ENCODE measurements at regions not wholly inside any gene's neighbourhood (a gene's known extent, or its start where the extent isn't known, plus 50 kb on each side); places are given as distances from the start of the nearest gene placed in this dataset.

DNA sequence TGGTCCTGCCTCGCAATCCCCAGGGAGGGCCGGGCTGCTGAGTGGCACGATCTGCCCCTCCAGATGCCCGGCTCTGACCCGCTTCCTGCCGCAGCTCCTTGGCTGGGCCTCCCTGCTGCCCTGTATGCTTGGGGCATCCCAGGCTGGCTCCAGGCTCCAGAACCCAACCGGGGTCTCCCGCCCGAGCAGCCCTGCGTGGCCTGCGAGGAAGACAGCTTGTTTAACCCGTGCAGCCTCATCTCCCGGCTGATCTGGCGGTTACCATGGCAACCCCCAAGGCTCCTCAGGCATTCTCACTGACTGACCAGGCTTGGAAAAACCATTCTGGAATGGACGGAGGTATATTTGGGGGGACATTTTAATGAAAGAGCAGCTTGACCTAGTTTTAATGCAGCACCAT is 232.4 kb upstream of the MYO3A start:
- H3K27ac ChIP-seq (ENCODE audit: low read length): no peak overlapping the region
- H3K9me2 ChIP-seq (replicated peaks; ENCODE audit: low read length): no peaks in the 10 kb centered on the region
- ATAC-seq (no peak), DNase-seq (no peak)
- H3K9me3 ChIP-seq (ENCODE audit: low read length): no peaks in the 10 kb centered on the region
- no peaks in the 10 kb centered on the region for H3F3A ChIP-seq (ENCODE audit: low read length, unreplicated experiment)
- H3K4me1 ChIP-seq (ENCODE audit: insufficient read depth, low read length): no peaks in the 10 kb centered on the region
- no peak for TF ChIP-seq EZH2phosphoT487 (IDR thresholded peaks at IDR 0.05; ENCODE audit: borderline replicate concordance, low read length)
- TF ChIP-seq, protein P1, sequence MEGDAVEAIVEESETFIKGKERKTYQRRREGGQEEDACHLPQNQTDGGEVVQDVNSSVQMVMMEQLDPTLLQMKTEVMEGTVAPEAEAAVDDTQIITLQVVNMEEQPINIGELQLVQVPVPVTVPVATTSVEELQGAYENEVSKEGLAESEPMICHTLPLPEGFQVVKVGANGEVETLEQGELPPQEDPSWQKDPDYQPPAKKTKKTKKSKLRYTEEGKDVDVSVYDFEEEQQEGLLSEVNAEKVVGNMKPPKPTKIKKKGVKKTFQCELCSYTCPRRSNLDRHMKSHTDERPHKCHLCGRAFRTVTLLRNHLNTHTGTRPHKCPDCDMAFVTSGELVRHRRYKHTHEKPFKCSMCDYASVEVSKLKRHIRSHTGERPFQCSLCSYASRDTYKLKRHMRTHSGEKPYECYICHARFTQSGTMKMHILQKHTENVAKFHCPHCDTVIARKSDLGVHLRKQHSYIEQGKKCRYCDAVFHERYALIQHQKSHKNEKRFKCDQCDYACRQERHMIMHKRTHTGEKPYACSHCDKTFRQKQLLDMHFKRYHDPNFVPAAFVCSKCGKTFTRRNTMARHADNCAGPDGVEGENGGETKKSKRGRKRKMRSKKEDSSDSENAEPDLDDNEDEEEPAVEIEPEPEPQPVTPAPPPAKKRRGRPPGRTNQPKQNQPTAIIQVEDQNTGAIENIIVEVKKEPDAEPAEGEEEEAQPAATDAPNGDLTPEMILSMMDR (conservative IDR thresholded peaks at IDR 0.05; ENCODE audit: low read depth, low read length): no peak
- no peak for TF ChIP-seq EZH2 (IDR thresholded peaks at IDR 0.05; ENCODE audit: low read length, unreplicated experiment)
- no peaks in the 10 kb centered on the region for H3K79me2 ChIP-seq (ENCODE audit: low read length)
- intact Hi-C loops (cut with micrococcal nuclease): loop anchor here (10.0 kb wide), 1 partner anchor 853 kb away; no protein-coding TSS in a partner anchor
- no peak overlapping the region for H2AFZ ChIP-seq (ENCODE audit: low read length)
- H3K27me3 ChIP-seq (ENCODE audit: low read length): no peaks in the 10 kb centered on the region
- POLR2A ChIA-PET (ENCODE audit: unreplicated experiment): no interaction called here
- no peaks in the 10 kb centered on the region for H3K36me3 ChIP-seq (ENCODE audit: low read depth, low read length)
- BruUV-seq (replicated peaks): no TSS peak
- H3K4me2 ChIP-seq (ENCODE audit: low read length): no peak overlapping the region
- CTCF ChIA-PET: no interaction called here
- H3K9ac ChIP-seq (ENCODE audit: low read length): no peak overlapping the region
- H4K20me1 ChIP-seq (ENCODE audit: low read length): no peaks in the 10 kb centered on the region
- H3K4me3 ChIP-seq (ENCODE audit: low read length): no peak overlapping the region

DNA sequence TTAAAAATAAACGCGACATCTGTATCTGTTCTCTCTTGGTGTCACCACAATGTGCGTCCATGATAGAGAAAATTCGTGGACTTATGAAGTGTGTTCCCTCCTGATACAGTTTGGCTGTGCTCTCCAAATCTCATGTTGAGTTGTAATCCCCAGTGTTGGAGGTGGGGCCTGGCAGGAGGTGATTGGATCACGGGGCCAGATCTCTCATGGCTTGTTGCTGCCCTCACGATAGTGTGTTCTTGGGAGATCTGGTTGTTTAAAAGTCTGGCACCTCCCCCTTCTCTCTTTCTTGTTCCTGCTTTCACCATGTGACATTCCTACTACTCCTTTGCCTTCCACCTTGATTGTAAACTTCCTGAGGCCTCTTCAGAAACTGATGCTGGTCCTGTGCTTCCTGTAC is 229.4 kb upstream of the MYO3A start:
- Histone ChIP-seq H3K36me3 (ENCODE audit: low read depth, low read length) (no peaks in the 10 kb centered on the region), H3K9me3 (ENCODE audit: low read length) (no peaks in the 10 kb centered on the region), H3K9ac (ENCODE audit: low read length) (no peak overlapping the region), H2AFZ (ENCODE audit: low read length) (no peak overlapping the region), H4K20me1 (ENCODE audit: low read length) (no peaks in the 10 kb centered on the region), H3K79me2 (ENCODE audit: low read length) (no peaks in the 10 kb centered on the region), H3F3A (ENCODE audit: low read length, unreplicated experiment) (no peaks in the 10 kb centered on the region), H3K9me2 (replicated peaks; ENCODE audit: low read length) (no peaks in the 10 kb centered on the region), H3K4me1 (ENCODE audit: insufficient read depth, low read length) (no peaks in the 10 kb centered on the region), H3K4me2 (ENCODE audit: low read length) (no peak overlapping the region), H3K27me3 (ENCODE audit: low read length) (no peaks in the 10 kb centered on the region), H3K27ac (ENCODE audit: low read length) (no peak overlapping the region), H3K4me3 (ENCODE audit: low read length) (no peak overlapping the region)
- DNase-seq (no peak), ATAC-seq (no peak)
- TF ChIP-seq, protein P1 (conservative IDR thresholded peaks at IDR 0.05; ENCODE audit: low read depth, low read length): no peak
- no peak for TF ChIP-seq EZH2phosphoT487 (IDR thresholded peaks at IDR 0.05; ENCODE audit: borderline replicate concordance, low read length)
- TF ChIP-seq EZH2 (IDR thresholded peaks at IDR 0.05; ENCODE audit: low read length, unreplicated experiment): no peak
- intact Hi-C loops (cut with micrococcal nuclease): loop anchor here (10.0 kb wide), 1 partner anchor 850 kb away; no protein-coding TSS in a partner anchor
- no TSS peak for BruUV-seq (replicated peaks)
- POLR2A ChIA-PET (ENCODE audit: unreplicated experiment): no interaction called here
- CTCF ChIA-PET: no interaction called here

DNA sequence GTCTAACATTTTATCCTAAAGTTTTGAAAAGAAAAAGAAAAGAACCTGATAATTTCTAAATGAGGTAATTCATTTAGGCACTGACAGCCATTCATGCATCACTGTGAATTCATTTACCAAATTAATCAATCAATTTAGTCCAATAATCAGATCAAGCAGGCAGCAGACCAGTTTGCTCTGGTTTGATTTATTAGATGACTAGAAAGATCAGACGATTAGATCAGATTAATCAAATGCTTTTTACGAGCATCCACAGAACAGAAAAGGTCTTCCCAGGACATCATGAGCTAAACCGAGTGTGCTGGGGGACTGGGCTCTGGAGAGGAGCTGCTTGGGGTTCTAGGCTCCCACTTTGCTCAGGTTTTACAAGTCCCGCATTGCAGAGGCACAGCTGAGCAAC is 226.5 kb upstream of the MYO3A start:
- Histone ChIP-seq H2AFZ (ENCODE audit: low read length) (no peak overlapping the region), H3K9me2 (replicated peaks; ENCODE audit: low read length) (no peaks in the 10 kb centered on the region), H3K27me3 (ENCODE audit: low read length) (no peaks in the 10 kb centered on the region), H3K4me1 (ENCODE audit: insufficient read depth, low read length) (no peaks in the 10 kb centered on the region), H3K36me3 (ENCODE audit: low read depth, low read length) (no peaks in the 10 kb centered on the region), H3K79me2 (ENCODE audit: low read length) (no peaks in the 10 kb centered on the region), H3F3A (ENCODE audit: low read length, unreplicated experiment) (no peaks in the 10 kb centered on the region), H3K27ac (ENCODE audit: low read length) (no peak overlapping the region), H3K9me3 (ENCODE audit: low read length) (no peaks in the 10 kb centered on the region), H4K20me1 (ENCODE audit: low read length) (no peaks in the 10 kb centered on the region), H3K4me2 (ENCODE audit: low read length) (no peak overlapping the region), H3K9ac (ENCODE audit: low read length) (no peak overlapping the region), H3K4me3 (ENCODE audit: low read length) (no peak overlapping the region)
- TF ChIP-seq EZH2phosphoT487 (IDR thresholded peaks at IDR 0.05; ENCODE audit: borderline replicate concordance, low read length): no peak
- TF ChIP-seq EZH2 (IDR thresholded peaks at IDR 0.05; ENCODE audit: low read length, unreplicated experiment): no peak
- TF ChIP-seq, protein P1 (conservative IDR thresholded peaks at IDR 0.05; ENCODE audit: low read depth, low read length): no peak
- no peak for DNase-seq
- CTCF ChIA-PET: no interaction called here
- no peak for ATAC-seq
- no TSS peak for BruUV-seq (replicated peaks)
- POLR2A ChIA-PET (ENCODE audit: unreplicated experiment): no interaction called here
- intact Hi-C loops (cut with micrococcal nuclease): loop anchor here (10.0 kb wide), 1 partner anchor 847 kb away; no protein-coding TSS in a partner anchor

Measured in PC-3 (cell line).